HepG2 (cell line): ENCODE measurements at regions not wholly inside any gene's neighbourhood (a gene's known extent, or its start where the extent isn't known, plus 50 kb on each side); places are given as distances from the start of the nearest gene placed in this dataset.

ENCODE experiments used
- ATAC-seq: fragments of 200-7000 bp; cut with Tn5 transposase; 3 replicates; pipeline ENCODE4 v1.9.1; 2020; ENCODE audit warnings: mild to moderate bottlenecking, moderate library complexity
- BruUV-seq: library from RNA; stranded (reverse); fragments of 400-500 nt; replicated peaks from 2 replicates; lab custom pipeline; 2021; lab: Mats Ljungman, UMichigan
- CTCF ChIA-PET: fragments of 300-600 bp; formaldehyde crosslinking; extraction: SDS; loops from one replicate; lab custom pipeline; 2021; ENCODE audit warnings: low total read pairs, inconsistent platforms, low intra/inter-chr PET ratio; lab: Yijun Ruan, JAX
- POLR2A ChIA-PET: fragments of 350-600 bp; sonication (Branson Sonifier 250); formaldehyde crosslinking; loops from one replicate; lab custom pipeline; 2020; ENCODE audit warnings: antibody characterized with exemption, inconsistent platforms; lab: Yijun Ruan, JAX
- DNase-seq: peaks from one replicate; pipeline ENCODE4 v3.0.0-alpha.2; 2015; ENCODE audit warnings: low spot score
- FAIRE-seq: peaks from 3 replicates; lab custom pipeline; 2011; peaks lifted over from hg19 to GRCh38; lab: Jason Lieb, UNC
- H2AFZ ChIP-seq: one replicate; pipeline ENCODE4 v1.6.1; 2011; ENCODE audit warnings: low read length, inconsistent platforms
- H3K27ac ChIP-seq: fragments of 300-600 bp; 3 replicates; pipeline ENCODE4 v1.8.0; 2011; ENCODE audit warnings: mixed run types, mild to moderate bottlenecking, mixed read lengths, low read length, inconsistent platforms; ENCODE audit not compliant: insufficient read depth; ENCODE audit errors: extremely low read length
- H3K27me3 ChIP-seq, 2 experiments: fragments of 200-600 bp in 1 of 2; 2 replicates in 1 of 2; 3 replicates in 1 of 2; pipeline versions ENCODE4 v1.6.0 to v1.8.0; 2011; ENCODE audit warnings: low read length in 2 of 2, mild to moderate bottlenecking in 2 of 2, moderate library complexity in 2 of 2, inconsistent platforms in 1 of 2; ENCODE audit not compliant: insufficient read depth in 2 of 2, control insufficient read depth in 1 of 2
- H3K36me3 ChIP-seq, 2 experiments: fragments of 200-600 bp in 1 of 2; replicated peaks in 1 of 2; 2 replicates in 1 of 2; 3 replicates in 1 of 2; pipeline versions ENCODE4 v1.5.1 to v1.8.0; 2011; ENCODE audit warnings: low read length in 2 of 2, inconsistent platforms in 1 of 2; ENCODE audit not compliant: insufficient read depth in 2 of 2, control insufficient read depth in 1 of 2
- H3K4me1 ChIP-seq: 2 replicates; pipeline ENCODE4 v1.5.1; 2012; ENCODE audit warnings: low read length, inconsistent platforms; ENCODE audit not compliant: insufficient read depth
- H3K4me2 ChIP-seq: 2 replicates; pipeline ENCODE4 v1.6.0; 2011; ENCODE audit warnings: low read depth, low read length, inconsistent platforms
- H3K4me3 ChIP-seq, 3 experiments: fragments of 200-600 bp in 1 of 3; sonication (generic), shearing (Covaris generic) in 1 of 3; replicated peaks in 1 of 3; 2 replicates each; pipeline ENCODE4 v1.5.1; 2011 to 2016; ENCODE audit warnings: low read length in 3 of 3, inconsistent platforms in 2 of 3, low read depth in 2 of 3, mild to moderate bottlenecking in 2 of 3, control low read depth in 1 of 3, mixed read lengths in 1 of 3; ENCODE audit not compliant: insufficient read depth in 1 of 3
- H3K79me2 ChIP-seq: one replicate; pipeline ENCODE4 v1.6.1; 2011; ENCODE audit warnings: low read length, inconsistent platforms; ENCODE audit not compliant: insufficient read depth
- H3K9ac ChIP-seq: 2 replicates; pipeline ENCODE4 v1.6.0; 2011; ENCODE audit warnings: mild to moderate bottlenecking, low read depth, low read length, inconsistent platforms; ENCODE audit not compliant: insufficient read depth
- H3K9me3 ChIP-seq: 2 replicates; pipeline ENCODE4 v1.5.1; 2012; ENCODE audit warnings: mild to moderate bottlenecking, low read length
- H4K20me1 ChIP-seq: 2 replicates; pipeline ENCODE4 v1.6.0; 2011; ENCODE audit warnings: inconsistent platforms, mild to moderate bottlenecking, low read length, moderate library complexity; ENCODE audit not compliant: insufficient read depth
- CENPX ChIP-seq: sonication (generic); formaldehyde crosslinking; IDR thresholded peaks from 2 replicates; pipeline ENCODE4 v1.9.0; 2021; ENCODE audit warnings: mild to moderate bottlenecking, missing genetic modification reagents, moderate library complexity
- CTCF ChIP-seq: sonication (generic); formaldehyde crosslinking; IDR thresholded peaks from 2 replicates; pipeline ENCODE4 v1.5.0; 2020; ENCODE audit warnings: mild to moderate bottlenecking, missing genetic modification reagents, moderate library complexity
- GPBP1L1 ChIP-seq: sonication (generic); formaldehyde crosslinking; IDR thresholded peaks from 2 replicates; pipeline ENCODE4 v1.5.0; 2020; ENCODE audit warnings: mild to moderate bottlenecking, missing genetic modification reagents
- NR2C2 ChIP-seq: sonication (generic); formaldehyde crosslinking; IDR thresholded peaks from 2 replicates; pipeline ENCODE4 v1.4.0; 2020; ENCODE audit warnings: missing genetic modification reagents, mild to moderate bottlenecking, moderate library complexity, borderline replicate concordance
- NR2F1 ChIP-seq, 2 experiments: fragments of 450-650 bp in 1 of 2; formaldehyde crosslinking in 1 of 2; IDR thresholded peaks; 2 replicates each; pipeline versions ENCODE4 v1.5.0 to v1.6.1; 2016 to 2020; ENCODE audit warnings: mild to moderate bottlenecking in 1 of 2, missing compliant biosample characterization in 1 of 2, missing genetic modification reagents in 1 of 2, moderate library complexity in 1 of 2
- REL ChIP-seq: sonication (generic); formaldehyde crosslinking; conservative IDR thresholded peaks from 2 replicates; pipeline ENCODE4 v1.8.0; 2022; ENCODE audit warnings: mild to moderate bottlenecking, missing genetic modification reagents, moderate library complexity
- SMC3 ChIP-seq: IDR thresholded peaks from 2 replicates; pipeline ENCODE4 v1.6.1; 2011; ENCODE audit warnings: low read length, improper control_type of control experiment
- STAG1 ChIP-seq: sonication (generic); formaldehyde crosslinking; IDR thresholded peaks from 2 replicates; pipeline ENCODE4 v1.4.0; 2020; ENCODE audit warnings: missing genetic modification reagents
- TEAD3 ChIP-seq: optimal IDR thresholded peaks from 2 replicates; pipeline ENCODE3; 2016; ENCODE audit warnings: borderline replicate concordance
- ZNF101 ChIP-seq: sonication (generic); formaldehyde crosslinking; IDR thresholded peaks from 2 replicates; pipeline ENCODE4 v1.4.0; 2020; ENCODE audit warnings: mild to moderate bottlenecking, low read depth, missing genetic modification reagents, borderline replicate concordance
- WGBS: methylation state at CpG from one replicate; pipeline ENCODE4 v1.1.6; 2017; ENCODE audit warnings: low lambda C conversion rate; 5-methylcytosine and 5-hydroxymethylcytosine counted together
- in situ Hi-C: cut with HindIII; loops from 2 replicates; pipeline ENCODE4 v1.10.0; 2017; ENCODE audit warnings: low pct_unique_long_range_greater_than_20kb; ENCODE audit not compliant: extremely low pct_ligation_motif_present
- intact Hi-C: fragments of 100-400 bp; cut with micrococcal nuclease; formaldehyde crosslinking; loops from one replicate; pipeline ENCODE4 v1.10.0; 2022; ENCODE audit not compliant: unreplicated experiment

GRCh38 chr4:79042079-79042674 is 102.9 kb upstream of the PAQR3 start:
- POLR2A ChIA-PET = no interaction called here
- Histone ChIP-seq H4K20me1 (no peaks in the 10 kb centered on the region), H3K9me3 (no peaks in the 10 kb centered on the region), H3K27me3 (no peaks in the 10 kb centered on the region; a peak in 1 of 5 replicates), H2AFZ (no peak overlapping the region), H3K9ac (no peak overlapping the region), H3K79me2 (no peaks in the 10 kb centered on the region), H3K4me3 (no peak overlapping the region), H3K36me3 (no peaks in the 10 kb centered on the region), H3K4me2 (no peak overlapping the region)
- BruUV-seq = no TSS peak
- 0% methylated on average over 1 of the region's 1 CpG for WGBS
- in situ Hi-C loops = loop anchor here (25.0 kb wide), 1 partner anchor 545 kb away; no protein-coding TSS in a partner anchor
- ATAC-seq = peak; percentile 45; the same call in 1 of the 3 replicates
- DNase-seq = peak; percentile 3
- CTCF ChIA-PET = interaction anchor here (1.0 kb wide), 1 partner anchor 535 kb away, joined by 3 read pairs; no protein-coding TSS in a partner anchor
- intact Hi-C loops = no loop called here
- no peak for FAIRE-seq
- no peak for TF ChIP-seq TEAD3 (CRISPR knock-in tag)
- TF ChIP-seq SMC3 = peak; percentile 40; the same call in 1 of the 2 replicates
- TF ChIP-seq CTCF (CRISPR knock-in tag) = peak; percentile 44
- peak; percentile 61 for TF ChIP-seq STAG1 (CRISPR knock-in tag)
- TF ChIP-seq, all 625 proteins: peak for 3
- no peak overlapping the region for H3K27ac ChIP-seq
- H3K4me1 ChIP-seq = no peaks in the 10 kb centered on the region

- BruUV-seq = no TSS peak
- Histone ChIP-seq H3K4me1 (no peaks in the 10 kb centered on the region), H2AFZ (no peak overlapping the region), H4K20me1 (no peaks in the 10 kb centered on the region), H3K9ac (no peak overlapping the region), H3K4me2 (no peak overlapping the region), H3K4me3 (no peak overlapping the region), H3K27me3 (no peaks in the 10 kb centered on the region), H3K27ac (no peak overlapping the region), H3K36me3 (no peaks in the 10 kb centered on the region), H3K79me2 (no peaks in the 10 kb centered on the region), H3K9me3 (no peaks in the 10 kb centered on the region)
- in situ Hi-C loops = loop anchor here (25.0 kb wide), 1 partner anchor 553 kb away; no protein-coding TSS in a partner anchor
- TF ChIP-seq REL (CRISPR knock-in tag) (no peak), CENPX (no peak), GPBP1L1 (CRISPR knock-in tag) (no peak), NR2C2 (no peak), NR2F1 (CRISPR knock-in tag; IDR thresholded peaks at IDR 0.05) (no peak), ZNF101 (CRISPR knock-in tag) (no peak)
- FAIRE-seq (no peak), DNase-seq (no peak), ATAC-seq (no peak)
- CTCF ChIA-PET = no interaction called here
- intact Hi-C loops = no loop called here
- POLR2A ChIA-PET = no interaction called here
- WGBS = 46% methylated on average over 2 of the region's 2 CpGs
These were observed 95.3 kb upstream of the PAQR3 start for GRCh38 chr4:79034544-79034943.
